ENCODE measurements at regions not wholly inside any gene's neighbourhood (a gene's known extent, or its start where the extent isn't known, plus 50 kb on each side); places are given as distances from the start of the nearest gene placed in this dataset.

- Histone ChIP-seq H3K36me3 (no peaks in the 10 kb centered on the region), H3K27ac (no peak overlapping the region), H3K4me1 (no peaks in the 10 kb centered on the region), H3K27me3 (no peaks in the 10 kb centered on the region), H3K4me3 (no peak overlapping the region), H3K9me3 (no peaks in the 10 kb centered on the region)
- TF ChIP-seq CTCF (IDR thresholded peaks at IDR 0.05) (no peak), POLR2A (IDR thresholded peaks at IDR 0.05) (no peak)
- intact Hi-C loops (cut with DNase I) = no loop called here
- no peak for DNase-seq
- 51 to 53% methylated on average over 3 of the region's 3 CpGs for WGBS, 2 donors
These were observed 309.1 kb upstream of the MAP2 start for GRCh38 chr2:209114588-209115240.

DNA sequence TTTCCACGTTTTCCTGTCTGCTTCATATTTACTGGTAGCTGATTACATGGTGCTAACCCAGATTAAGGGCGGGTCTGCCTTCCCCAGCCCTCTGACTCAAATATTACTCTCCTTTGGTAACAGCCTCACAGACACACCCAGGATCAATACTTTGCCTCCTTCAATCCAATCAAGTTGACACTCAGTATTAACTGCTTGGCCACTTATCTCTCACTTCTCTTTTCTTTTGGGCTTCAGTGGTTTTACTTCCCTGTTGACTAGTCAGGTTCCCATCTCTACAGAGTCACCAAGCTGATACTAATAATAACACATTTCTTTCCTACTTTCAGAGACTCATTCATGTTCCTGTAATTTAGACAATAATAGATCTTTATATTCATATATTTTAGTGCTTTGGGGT, 302.2 kb upstream of the MAP2 start:
- intact Hi-C loops (cut with DNase I) = no loop called here
- Histone ChIP-seq H3K27ac (no peak overlapping the region), H3K9me3 (no peaks in the 10 kb centered on the region), H3K4me1 (no peaks in the 10 kb centered on the region), H3K27me3 (no peaks in the 10 kb centered on the region), H3K36me3 (no peaks in the 10 kb centered on the region), H3K4me3 (no peak overlapping the region)
- TF ChIP-seq POLR2A (IDR thresholded peaks at IDR 0.05) (no peak), CTCF (IDR thresholded peaks at IDR 0.05) (no peak)
- DNase-seq = no peak
- 44 to 50% methylated on average over 2 of the region's 2 CpGs for WGBS, 2 donors

DNA sequence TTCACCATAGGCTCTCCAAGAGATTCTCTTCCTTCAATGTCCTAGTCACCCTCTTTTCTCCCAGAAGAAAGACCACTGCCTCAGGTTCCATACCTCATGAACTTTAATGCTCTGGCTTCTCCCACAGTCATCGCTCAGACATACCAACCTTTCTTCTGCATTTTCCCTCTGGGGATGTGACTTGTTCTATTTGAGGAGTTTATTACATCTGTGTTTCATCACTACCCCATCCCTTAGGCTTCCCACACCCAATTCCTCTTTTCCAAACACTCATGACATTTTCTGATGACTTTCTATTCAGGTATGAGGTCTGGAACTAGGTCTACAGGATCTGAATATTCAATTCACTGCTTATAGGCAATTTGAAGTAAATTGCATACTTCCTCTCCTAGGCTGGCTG, 298.6 kb upstream of the MAP2 start:
- no peak for DNase-seq
- TF ChIP-seq POLR2A (IDR thresholded peaks at IDR 0.05) = no peak
- no peak for TF ChIP-seq CTCF (IDR thresholded peaks at IDR 0.05)
- H3K4me3 ChIP-seq = no peak overlapping the region
- no peaks in the 10 kb centered on the region for H3K36me3 ChIP-seq
- no peak overlapping the region for H3K27ac ChIP-seq
- H3K9me3 ChIP-seq = no peaks in the 10 kb centered on the region
- intact Hi-C loops (cut with DNase I) = no loop called here
- no peaks in the 10 kb centered on the region for H3K27me3 ChIP-seq
- WGBS, 2 donors = 96 to 100% methylated on average over 1 of the region's 1 CpG
- H3K4me1 ChIP-seq = no peaks in the 10 kb centered on the region

DNA sequence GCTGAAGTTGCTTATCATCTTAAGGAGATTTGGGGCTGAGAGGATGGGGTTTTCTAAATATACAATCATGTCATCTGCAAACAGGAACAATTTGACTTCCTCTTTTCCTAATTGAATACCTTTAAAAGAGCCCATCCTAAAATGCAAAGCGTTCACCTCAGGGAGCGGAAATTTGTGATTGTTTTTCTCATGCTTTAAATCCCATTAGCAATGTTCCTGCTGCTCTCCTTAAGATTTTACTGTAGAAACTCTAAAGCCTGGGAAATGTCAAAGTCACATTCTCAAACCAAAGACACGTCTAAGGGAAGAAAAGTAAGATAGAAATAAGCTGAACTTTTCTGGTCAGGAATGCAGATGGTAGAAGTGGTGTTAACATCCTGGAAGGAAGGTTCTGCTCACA, 285.8 kb upstream of the MAP2 start:
- no peak for DNase-seq
- TF ChIP-seq CTCF (IDR thresholded peaks at IDR 0.05) (no peak), POLR2A (IDR thresholded peaks at IDR 0.05) (no peak)
- intact Hi-C loops (cut with DNase I) = no loop called here
- Histone ChIP-seq H3K9me3 (no peaks in the 10 kb centered on the region), H3K4me1 (no peaks in the 10 kb centered on the region), H3K27me3 (no peaks in the 10 kb centered on the region), H3K4me3 (no peak overlapping the region), H3K36me3 (no peaks in the 10 kb centered on the region), H3K27ac (no peak overlapping the region)
- WGBS, 2 donors = 50 to 60% methylated on average over 3 of the region's 3 CpGs

- H3K27ac ChIP-seq = no peak overlapping the region
- intact Hi-C loops (cut with DNase I) = no loop called here
- no peaks in the 10 kb centered on the region for H3K4me1 ChIP-seq
- no peaks in the 10 kb centered on the region for H3K36me3 ChIP-seq
- no peaks in the 10 kb centered on the region for H3K27me3 ChIP-seq
- no peak for DNase-seq
- no peak overlapping the region for H3K4me3 ChIP-seq
- no peaks in the 10 kb centered on the region for H3K9me3 ChIP-seq
- no peak for TF ChIP-seq CTCF (IDR thresholded peaks at IDR 0.05)
- no peak for TF ChIP-seq POLR2A (IDR thresholded peaks at IDR 0.05)
- WGBS, 2 donors = 36 to 48% methylated on average over 3 of the region's 3 CpGs
These were observed 282.7 kb upstream of the MAP2 start for GRCh38 chr2:209141142-209141541.

Measured in esophagus squamous epithelium (tissue), 5 donors.